ENCODE measurements at regions not wholly inside any gene's neighbourhood (a gene's known extent, or its start where the extent isn't known, plus 50 kb on each side); places are given as distances from the start of the nearest gene placed in this dataset.

GRCh38 chr9:88196142-88196790 lies 58.0 kb upstream of the SPATA31C2 start:
- TF ChIP-seq CTCF (conservative IDR thresholded peaks at IDR 0.05; ENCODE audit: low read depth in 2 of 2) (no peak), EZH2phosphoT487 (IDR thresholded peaks at IDR 0.05; ENCODE audit: unreplicated experiment) (no peak), ETS1 (IDR thresholded peaks at IDR 0.05) (no peak), POLR2AphosphoS5 (IDR thresholded peaks at IDR 0.05; ENCODE audit: low read depth) (no peak), JUNB (IDR thresholded peaks at IDR 0.05; ENCODE audit: unreplicated experiment) (no peak), EZH2 (IDR thresholded peaks at IDR 0.05; ENCODE audit: low read depth, unreplicated experiment) (no peak), ZNF114 (CRISPR knock-in tag; IDR thresholded peaks at IDR 0.05) (no peak), REST (IDR thresholded peaks at IDR 0.05; ENCODE audit: unreplicated experiment) (no peak), NANOG (IDR thresholded peaks at IDR 0.05; ENCODE audit: borderline replicate concordance) (no peak)

Measured in GM23338 (cell line).